Superior temporal gyrus (tissue), 1 donor: ENCODE measurements at regions not wholly inside any gene's neighbourhood (a gene's known extent, or its start where the extent isn't known, plus 50 kb on each side); places are given as distances from the start of the nearest gene placed in this dataset.
A peak's percentile ranks its signal among the peaks of the same experiment; 100 is the strongest.

Experiments used
- DNase-seq: peaks from one replicate; pipeline ENCODE4 v3.0.0-alpha.2; 2016; ENCODE audit errors: extremely low spot score

DNA sequence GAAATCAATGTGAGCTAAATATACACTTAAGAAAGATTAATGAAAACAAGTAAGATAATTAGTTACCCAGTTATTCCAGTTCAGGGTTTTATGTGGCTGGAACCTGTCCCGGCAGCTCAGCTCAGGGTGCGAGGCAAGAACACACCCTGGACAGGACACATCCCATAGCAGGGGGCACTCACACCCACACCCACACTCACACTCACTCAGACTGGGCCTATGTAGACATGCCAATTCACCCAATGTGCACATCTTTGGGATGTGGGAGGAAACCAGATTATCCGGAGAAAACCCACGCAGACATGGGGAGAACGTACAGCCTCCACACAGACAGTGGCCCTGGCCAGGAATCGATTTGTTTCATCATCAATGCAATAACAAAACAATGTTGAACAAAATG lies 66.0 kb upstream of the TMCC3 start:
- no peak for DNase-seq

- no peak for DNase-seq
These were observed 64.2 kb upstream of the TMCC3 start for GRCh38 chr12:94714378-94715114.

DNA sequence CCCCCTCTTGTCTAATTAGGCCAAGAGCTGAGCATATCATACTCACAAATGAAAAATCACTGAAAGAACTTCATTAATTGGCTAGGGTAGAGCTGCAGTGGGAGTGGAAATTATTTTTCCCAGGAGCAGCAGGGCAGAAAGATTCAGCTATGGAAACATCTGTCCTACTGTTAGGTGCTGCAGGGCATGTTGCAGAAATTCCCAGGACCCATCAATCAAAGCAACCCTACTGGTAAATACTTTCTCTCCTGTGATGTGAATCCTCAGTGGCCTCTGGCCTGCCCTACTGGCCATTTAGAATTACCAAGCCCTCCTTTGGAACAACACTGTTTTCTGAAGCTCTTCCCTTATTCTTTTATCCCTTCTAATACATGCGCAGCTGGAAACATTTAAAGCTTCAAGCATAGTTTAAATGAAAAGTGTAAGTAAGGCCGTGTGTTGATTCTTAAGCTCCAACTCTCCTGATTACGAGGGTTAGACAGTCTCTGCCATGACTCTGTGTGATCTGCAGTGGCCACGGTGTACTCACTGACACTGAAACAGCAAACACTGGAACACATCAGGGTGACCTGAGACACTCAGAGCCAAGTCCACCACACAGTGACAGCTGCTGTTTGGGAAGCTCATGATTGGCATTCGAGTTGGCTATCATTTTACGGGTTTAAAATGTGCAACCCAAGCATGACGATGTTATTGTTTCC lies 62.6 kb upstream of the TMCC3 start:
- no peak for DNase-seq

GRCh38 chr12:94710933-94711332 lies 60.6 kb upstream of the TMCC3 start:
- no peak for DNase-seq

DNA sequence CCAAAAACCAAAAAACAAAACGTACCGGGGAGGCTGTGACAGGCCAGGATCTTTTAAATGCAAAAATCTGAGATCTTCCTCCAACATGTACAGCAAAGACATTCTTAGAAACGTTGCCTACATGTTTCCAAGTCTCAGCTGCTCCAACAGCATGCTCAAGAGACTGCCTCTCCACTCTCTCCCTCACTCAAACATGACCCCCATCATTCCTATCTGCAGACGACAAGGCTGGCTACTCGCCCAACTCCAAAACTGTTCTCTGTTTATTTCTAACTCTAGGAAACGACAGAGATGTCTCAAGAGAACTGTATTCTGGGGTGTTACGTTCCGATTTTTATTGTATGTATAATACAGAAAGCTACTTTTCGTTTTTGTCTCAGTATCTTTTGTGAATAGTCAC lies 57.5 kb upstream of the TMCC3 start:
- no peak for DNase-seq

- DNase-seq, result no peak
These were observed 56.7 kb upstream of the TMCC3 start for GRCh38 chr12:94707036-94707435.

- DNase-seq, result no peak
These were observed 55.9 kb upstream of the TMCC3 start for GRCh38 chr12:94706250-94706661.

DNA sequence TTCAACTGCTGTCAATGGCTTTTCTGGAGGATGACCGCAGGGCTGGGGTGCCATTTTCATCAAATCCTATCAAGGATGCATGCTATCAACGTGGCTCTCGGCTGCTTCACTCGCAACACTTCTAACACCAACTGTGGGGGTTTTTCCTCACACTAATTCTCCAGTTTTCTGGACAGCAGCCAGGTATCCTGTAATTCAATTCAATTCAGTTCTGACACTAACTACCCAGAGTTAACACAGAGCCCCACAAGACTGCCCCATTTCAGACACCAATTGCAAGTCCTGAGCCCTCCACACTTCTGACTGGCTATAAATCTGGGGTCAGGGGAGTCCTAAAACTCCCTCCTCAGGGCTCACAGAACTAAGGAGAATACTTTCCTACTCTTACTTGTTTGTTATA lies 55.3 kb upstream of the TMCC3 start:
- DNase-seq, result no peak

- peak; percentile 45 for DNase-seq
These were observed 54.3 kb upstream of the TMCC3 start for GRCh38 chr12:94704452-94705306.

GRCh38 chr12:94702696-94703095 lies 52.3 kb upstream of the TMCC3 start:
- no peak for DNase-seq

- DNase-seq, result no peak
These were observed 51.4 kb upstream of the TMCC3 start for GRCh38 chr12:94701711-94702110.

DNA sequence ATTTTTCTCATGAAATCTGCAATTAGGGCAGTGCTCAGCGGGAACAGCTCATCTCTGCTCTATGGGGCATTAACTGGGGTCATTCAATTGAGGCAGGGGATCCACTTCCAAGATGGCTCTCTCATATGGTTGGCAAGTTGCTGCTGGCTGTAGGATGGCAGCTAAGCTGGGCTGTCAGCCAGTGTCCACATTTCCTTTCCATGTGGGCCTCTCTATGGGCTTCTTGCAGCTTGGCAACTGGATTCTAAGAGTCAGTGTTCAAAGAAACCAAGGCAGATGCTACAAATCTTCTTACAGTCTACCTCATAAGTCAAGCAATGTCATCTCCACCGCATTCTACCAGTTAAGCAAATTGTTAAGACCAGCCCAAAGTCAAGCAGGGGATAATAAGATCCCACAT lies 50.3 kb upstream of the TMCC3 start:
- no peak for DNase-seq
